ENCODE measurements at regions not wholly inside any gene's neighbourhood (a gene's known extent, or its start where the extent isn't known, plus 50 kb on each side); places are given as distances from the start of the nearest gene placed in this dataset.

- no peak for TF ChIP-seq GATAD2B (conservative IDR thresholded peaks at IDR 0.05; ENCODE audit: low read depth)
- no peak for TF ChIP-seq CTCF (IDR thresholded peaks at IDR 0.05 in 2 of 3, conservative IDR thresholded peaks at IDR 0.05 in 1 of 3; ENCODE audit: control insufficient read depth in 2 of 3, extremely low read depth in 1 of 3, insufficient read depth in 1 of 3, low read depth in 3 of 3, low read length in 3 of 3)
- TF ChIP-seq GABPA (IDR thresholded peaks at IDR 0.05; ENCODE audit: low read depth) = no peak
- TF ChIP-seq MYC (IDR thresholded peaks at IDR 0.05; ENCODE audit: insufficient read depth, insufficient read length, insufficient replicate concordance, low read length, severe bottlenecking) = no peak
- TF ChIP-seq TCF7 (IDR thresholded peaks at IDR 0.05; ENCODE audit: borderline replicate concordance) = no peak
- no peak for TF ChIP-seq CREB1 (IDR thresholded peaks at IDR 0.05; ENCODE audit: low read depth)
- no peak for TF ChIP-seq MXI1 (IDR thresholded peaks at IDR 0.05; ENCODE audit: low read depth, low read length)
- TF ChIP-seq SIX5 (IDR thresholded peaks at IDR 0.05; ENCODE audit: low read depth, low read length, severe bottlenecking) = no peak
These were observed 328.4 kb downstream of the CDH7 start for GRCh38 chr18:66078925-66079800.
